AG09319 (cell line): ENCODE measurements at regions not wholly inside any gene's neighbourhood (a gene's known extent, or its start where the extent isn't known, plus 50 kb on each side); places are given as distances from the start of the nearest gene placed in this dataset.

Source experiments
- DNase-seq: peaks from one replicate; pipeline ENCODE4 v3.0.0-alpha.2; 2010; ENCODE audit warnings: low read depth; ENCODE audit errors: extremely low read depth
- TF ChIP-seq, protein P1 (sequence below): IDR thresholded peaks from 2 replicates; pipeline ENCODE4 v1.5.1; 2011; ENCODE audit warnings: low read depth, mild to moderate bottlenecking, inconsistent platforms, low read length, moderate library complexity

DNA sequence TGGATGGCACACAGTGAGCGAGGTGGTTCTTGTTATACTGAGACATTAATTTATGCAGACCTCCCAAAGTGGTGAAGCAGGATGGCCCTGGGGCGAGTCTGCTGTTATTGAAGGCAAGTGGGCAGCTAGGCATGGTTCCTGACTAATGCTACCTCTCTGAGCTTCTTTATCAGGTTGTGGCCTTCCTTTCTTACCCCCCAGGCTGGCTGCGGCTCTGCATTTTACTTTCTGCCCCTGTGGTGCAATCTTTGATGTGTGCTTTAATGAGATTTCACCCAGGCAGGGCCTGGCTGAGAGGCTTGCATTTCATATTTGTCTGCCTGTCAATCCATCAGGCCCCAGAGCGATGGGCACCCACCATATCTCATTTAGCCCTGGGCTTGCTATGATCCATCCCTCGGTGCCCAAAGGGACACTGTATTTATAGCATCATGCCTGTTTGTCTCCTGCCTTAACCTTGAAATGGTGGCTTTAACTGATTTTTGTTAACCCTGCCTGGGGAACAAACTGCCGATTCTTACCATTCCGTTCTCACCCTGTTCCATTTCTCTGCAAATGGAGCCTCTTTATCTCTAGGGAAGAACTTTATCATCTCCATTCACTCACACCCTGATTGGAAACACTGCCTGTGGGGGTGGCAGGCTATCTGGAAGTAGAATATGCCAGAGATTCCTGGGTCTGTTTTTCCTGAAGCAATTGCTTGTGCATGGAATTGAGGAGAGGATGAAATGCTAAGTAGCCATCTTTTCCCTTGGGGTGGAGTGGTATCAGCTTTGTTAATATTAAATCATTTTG is 316.2 kb upstream of the THSD7B start:
- TF ChIP-seq, protein P1, sequence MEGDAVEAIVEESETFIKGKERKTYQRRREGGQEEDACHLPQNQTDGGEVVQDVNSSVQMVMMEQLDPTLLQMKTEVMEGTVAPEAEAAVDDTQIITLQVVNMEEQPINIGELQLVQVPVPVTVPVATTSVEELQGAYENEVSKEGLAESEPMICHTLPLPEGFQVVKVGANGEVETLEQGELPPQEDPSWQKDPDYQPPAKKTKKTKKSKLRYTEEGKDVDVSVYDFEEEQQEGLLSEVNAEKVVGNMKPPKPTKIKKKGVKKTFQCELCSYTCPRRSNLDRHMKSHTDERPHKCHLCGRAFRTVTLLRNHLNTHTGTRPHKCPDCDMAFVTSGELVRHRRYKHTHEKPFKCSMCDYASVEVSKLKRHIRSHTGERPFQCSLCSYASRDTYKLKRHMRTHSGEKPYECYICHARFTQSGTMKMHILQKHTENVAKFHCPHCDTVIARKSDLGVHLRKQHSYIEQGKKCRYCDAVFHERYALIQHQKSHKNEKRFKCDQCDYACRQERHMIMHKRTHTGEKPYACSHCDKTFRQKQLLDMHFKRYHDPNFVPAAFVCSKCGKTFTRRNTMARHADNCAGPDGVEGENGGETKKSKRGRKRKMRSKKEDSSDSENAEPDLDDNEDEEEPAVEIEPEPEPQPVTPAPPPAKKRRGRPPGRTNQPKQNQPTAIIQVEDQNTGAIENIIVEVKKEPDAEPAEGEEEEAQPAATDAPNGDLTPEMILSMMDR = no peak
- no peak for DNase-seq

DNA sequence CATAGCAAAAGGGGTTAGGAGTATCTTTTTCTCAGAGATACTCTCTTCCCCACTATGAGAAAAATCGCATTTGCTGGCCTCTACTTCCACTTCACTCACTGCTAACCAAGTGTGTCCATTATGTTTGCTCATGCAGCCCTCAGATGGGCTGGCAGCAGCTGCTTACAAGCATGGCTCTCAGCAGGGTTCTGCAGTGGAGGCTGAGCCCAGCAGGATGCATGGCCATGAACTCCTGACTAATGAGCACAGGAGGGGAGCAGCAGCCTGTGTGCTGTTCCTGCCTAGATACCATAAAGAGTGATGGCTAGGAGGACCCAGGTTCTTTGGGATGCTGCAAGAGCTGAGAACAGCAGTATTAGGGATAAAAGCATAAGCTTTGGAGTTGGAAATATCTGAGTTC is 316.9 kb upstream of the THSD7B start:
- TF ChIP-seq, protein P1 = no peak
- DNase-seq = no peak

DNA sequence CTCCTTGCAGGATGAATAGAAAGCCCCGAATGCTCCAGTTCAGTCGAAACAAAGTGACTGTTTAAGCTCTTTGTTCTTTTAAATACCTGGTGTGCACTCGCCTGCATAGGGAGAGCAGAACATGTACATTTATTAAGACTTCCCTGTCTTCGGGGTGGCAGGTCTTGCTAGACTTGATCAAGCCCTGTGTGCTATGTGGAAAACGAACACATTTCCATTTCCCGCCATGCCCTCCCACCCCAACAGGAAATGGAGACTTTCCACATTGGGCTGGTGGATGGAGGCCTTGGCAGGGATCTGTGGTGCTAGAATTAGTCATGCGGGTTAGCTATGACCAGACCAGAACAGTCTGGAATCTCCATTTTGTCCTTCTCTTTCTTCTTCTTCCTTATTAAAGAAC is 321.0 kb upstream of the THSD7B start:
- DNase-seq = no peak
- TF ChIP-seq, protein P1 = no peak

DNA sequence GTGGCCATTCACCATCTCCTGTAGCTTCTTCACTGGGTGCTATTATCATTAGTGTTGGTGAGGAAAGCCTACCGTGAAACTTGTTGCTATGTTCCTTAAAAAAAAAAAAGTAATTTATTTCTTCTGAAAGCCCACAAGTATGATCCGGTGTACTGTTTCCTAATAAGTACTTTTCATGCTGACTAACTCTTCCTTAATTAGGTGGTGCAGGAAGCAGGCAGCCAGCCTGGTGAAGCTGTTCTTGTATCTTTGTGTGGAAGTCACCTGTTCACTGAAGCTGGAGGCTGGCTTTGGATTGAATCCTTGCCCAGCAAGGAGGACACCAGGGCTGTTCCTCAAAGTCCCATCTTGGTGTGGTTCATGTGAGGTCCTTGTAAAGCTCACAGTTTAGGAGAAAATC is 321.7 kb upstream of the THSD7B start:
- DNase-seq = no peak
- TF ChIP-seq, protein P1 = no peak

DNA sequence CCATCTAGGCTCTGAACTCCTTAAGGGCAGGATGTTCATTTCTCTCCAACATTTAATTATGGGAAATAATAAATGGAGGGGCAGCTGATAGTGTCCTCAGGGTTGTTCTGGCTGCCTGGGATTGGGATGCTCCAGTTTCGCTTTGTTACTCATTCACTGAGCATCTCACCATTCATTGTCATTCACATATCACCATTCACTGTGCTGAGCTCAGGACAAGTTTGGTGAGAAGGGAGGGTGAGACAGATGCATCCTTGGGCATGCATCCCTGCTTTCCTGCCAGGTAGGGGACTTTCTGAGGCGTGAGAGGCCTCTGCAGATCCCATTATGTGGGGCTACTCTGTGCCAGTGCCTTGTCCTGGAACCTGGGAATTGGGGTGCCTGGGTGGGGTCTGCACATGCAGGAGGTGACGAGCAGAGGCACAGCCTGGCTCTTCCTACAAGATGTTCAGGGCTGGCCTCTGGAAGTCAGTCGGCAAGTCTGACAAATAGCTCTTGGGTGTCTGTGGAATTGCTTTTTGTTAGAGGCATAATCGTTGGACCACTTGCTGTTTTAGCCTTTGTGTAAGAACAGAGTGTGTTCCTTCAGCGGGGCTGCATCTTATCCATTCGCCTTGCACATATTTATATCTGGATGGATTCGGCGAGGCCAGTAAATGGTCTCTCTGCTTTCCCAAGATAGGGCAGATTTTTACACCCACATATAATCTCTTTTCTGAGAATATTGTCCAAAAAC is 323.2 kb upstream of the THSD7B start:
- DNase-seq = no peak
- TF ChIP-seq, protein P1 = no peak

DNA sequence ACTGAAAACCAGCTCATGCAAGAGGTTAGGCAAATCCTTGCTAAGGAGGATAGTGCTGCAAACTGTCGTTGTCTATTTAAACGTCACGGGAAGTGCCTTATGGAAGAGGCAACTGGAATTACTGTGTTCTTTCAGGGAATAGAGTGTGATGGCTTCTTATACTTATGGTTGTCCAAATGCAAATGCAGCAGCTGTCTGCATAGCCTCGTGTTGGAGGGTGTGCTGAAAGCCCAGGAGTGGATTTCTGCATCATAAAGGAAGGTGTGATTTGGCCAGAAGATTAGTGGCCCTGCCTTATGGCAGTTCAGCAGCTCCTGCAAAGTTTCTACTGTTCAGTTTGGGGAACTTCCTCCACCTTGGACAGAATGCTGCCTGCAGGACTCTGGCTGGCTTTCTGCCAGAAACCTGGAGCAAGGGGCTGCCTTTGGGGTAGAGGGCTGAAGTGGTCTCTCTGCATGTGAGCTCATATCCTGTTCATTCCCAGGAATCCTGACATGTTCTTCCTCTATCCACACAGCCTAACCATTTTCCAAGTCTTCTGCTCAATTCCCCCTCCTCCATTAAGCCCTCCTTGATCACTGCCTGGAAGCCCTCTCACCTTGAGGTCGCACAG is 321.2 kb upstream of the CXCR4 start:
- TF ChIP-seq, protein P1 = no peak
- DNase-seq = no peak

DNA sequence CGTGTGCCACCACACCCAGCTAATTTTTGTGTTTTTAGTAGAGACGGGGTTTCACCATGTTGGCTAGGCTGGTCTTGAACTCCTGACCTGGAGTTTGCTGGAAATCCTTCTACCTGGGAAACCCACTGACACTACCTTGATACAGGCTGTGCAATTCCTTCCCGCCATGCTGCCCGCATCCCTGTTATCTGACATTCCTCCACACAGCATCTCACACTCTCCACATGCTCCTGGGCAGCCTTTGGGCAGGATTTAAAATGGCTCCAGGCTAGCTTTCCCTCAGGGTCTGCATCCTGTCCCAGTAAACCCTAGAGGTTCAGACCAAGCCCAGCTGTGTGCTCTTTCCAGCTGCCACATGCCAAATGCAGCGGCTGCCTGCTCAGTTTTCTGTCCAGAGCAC is 319.5 kb upstream of the CXCR4 start:
- TF ChIP-seq, protein P1 = no peak
- no peak for DNase-seq
